22Rv1 (cell line): ENCODE measurements at regions not wholly inside any gene's neighbourhood (a gene's known extent, or its start where the extent isn't known, plus 50 kb on each side); places are given as distances from the start of the nearest gene placed in this dataset.

Experiments
- CTCF ChIP-seq: fragments of 450-650 bp; IDR thresholded peaks from 2 replicates; pipeline ENCODE4 v1.5.1; 2017; ENCODE audit warnings: mild to moderate bottlenecking
- ZFX ChIP-seq: fragments of 450-650 bp; IDR thresholded peaks from 2 replicates; pipeline ENCODE4 v1.6.1; 2017; ENCODE audit warnings: antibody characterized with exemption, borderline replicate concordance

GRCh38 chr4:1557221-1557597 lies 126.9 kb downstream of the FAM53A start:
- no peak for TF ChIP-seq CTCF
- no peak for TF ChIP-seq ZFX
